Lower leg skin (tissue), 4 donors: ENCODE measurements at regions not wholly inside any gene's neighbourhood (a gene's known extent, or its start where the extent isn't known, plus 50 kb on each side); places are given as distances from the start of the nearest gene placed in this dataset.

ENCODE experiments used
- DNase-seq, 2 donors: peaks; one replicate each; pipeline ENCODE4 v3.0.0-alpha.2; 2019; ENCODE audit warnings: low spot score in 2 of 2
- H3K4me3 ChIP-seq: fragments of 200-600 bp; sonication (generic); 2 replicates; pipeline ENCODE4 v1.5.1; 2017; ENCODE audit warnings: mild to moderate bottlenecking, low read depth; ENCODE audit not compliant: poor library complexity, severe bottlenecking
- CTCF ChIP-seq, 3 donors: fragments of 450-650 bp; IDR thresholded peaks; one replicate each; pipeline ENCODE4 v1.5.1; 2016; ENCODE audit warnings: antibody characterized with exemption in 3 of 3, mild to moderate bottlenecking in 3 of 3, moderate library complexity in 2 of 3
- POLR2A ChIP-seq, 2 donors: fragments of 450-650 bp; IDR thresholded peaks; one replicate each; pipeline ENCODE4 v1.6.1; 2016 to 2017; ENCODE audit warnings: antibody characterized with exemption in 2 of 2, mild to moderate bottlenecking in 1 of 2, moderate library complexity in 1 of 2
- WGBS, 2 donors: methylation state at CpG; one replicate each; pipeline ENCODE4 v1.1.5; 2018; 5-methylcytosine and 5-hydroxymethylcytosine counted together
- intact Hi-C: fragments of 100-400 bp; cut with DNase I; formaldehyde crosslinking; loops from one replicate; pipeline ENCODE4 v1.15.0; 2023; ENCODE audit warnings: low total_unique reads

GRCh38 chr6:9620263-9620662 lies 794.6 kb downstream of the TFAP2A start:
- no peak overlapping the region for H3K4me3 ChIP-seq
- TF ChIP-seq POLR2A (IDR thresholded peaks at IDR 0.05) (no peak), CTCF (IDR thresholded peaks at IDR 0.05) (no peak)
- WGBS, 2 donors = 87 to 92% methylated on average over 2 of the region's 2 CpGs
- no peak for DNase-seq
- intact Hi-C loops = no loop called here

GRCh38 chr6:9614778-9615177 lies 800.1 kb downstream of the TFAP2A start:
- intact Hi-C loops = no loop called here
- no peak for TF ChIP-seq POLR2A (IDR thresholded peaks at IDR 0.05)
- no peak for TF ChIP-seq CTCF (IDR thresholded peaks at IDR 0.05)

GRCh38 chr6:9612489-9612888 lies 802.4 kb downstream of the TFAP2A start:
- intact Hi-C loops = no loop called here
- no peak for DNase-seq
- 75 to 88% methylated on average over 2 of the region's 2 CpGs for WGBS, 2 donors
- H3K4me3 ChIP-seq = no peak overlapping the region
- no peak for TF ChIP-seq POLR2A (IDR thresholded peaks at IDR 0.05)
- TF ChIP-seq CTCF (IDR thresholded peaks at IDR 0.05) = no peak

More at GRCh38 chr6:9614778-9615177, 800.1 kb downstream of the TFAP2A start:
- DNase-seq = no peak
- no peak overlapping the region for H3K4me3 ChIP-seq
- 38 to 43% methylated on average over 6 of the region's 6 CpGs for WGBS, 2 donors

- 61 to 68% methylated on average over 8 of the region's 8 CpGs for WGBS, 2 donors
- TF ChIP-seq CTCF (IDR thresholded peaks at IDR 0.05) (no peak), POLR2A (IDR thresholded peaks at IDR 0.05) (no peak)
- intact Hi-C loops = no loop called here
- no peak for DNase-seq
- no peak overlapping the region for H3K4me3 ChIP-seq
These were observed 804.1 kb downstream of the TFAP2A start for GRCh38 chr6:9610620-9611415.

- WGBS, 2 donors = 69 to 78% methylated on average over 14 of the region's 14 CpGs
- DNase-seq = no peak
- intact Hi-C loops = no loop called here
- no peak overlapping the region for H3K4me3 ChIP-seq
- TF ChIP-seq POLR2A (IDR thresholded peaks at IDR 0.05) (no peak), CTCF (IDR thresholded peaks at IDR 0.05) (no peak)
These were observed 808.3 kb downstream of the TFAP2A start for GRCh38 chr6:9606435-9607134.
